ENCODE measurements at regions not wholly inside any gene's neighbourhood (a gene's known extent, or its start where the extent isn't known, plus 50 kb on each side); places are given as distances from the start of the nearest gene placed in this dataset.
A peak's percentile ranks its signal among the peaks of the same experiment; 100 is the strongest.

- DNase-seq = no peak
These were observed 131.4 kb upstream of the UBASH3B start for GRCh38 chr11:122523846-122524805.

DNA sequence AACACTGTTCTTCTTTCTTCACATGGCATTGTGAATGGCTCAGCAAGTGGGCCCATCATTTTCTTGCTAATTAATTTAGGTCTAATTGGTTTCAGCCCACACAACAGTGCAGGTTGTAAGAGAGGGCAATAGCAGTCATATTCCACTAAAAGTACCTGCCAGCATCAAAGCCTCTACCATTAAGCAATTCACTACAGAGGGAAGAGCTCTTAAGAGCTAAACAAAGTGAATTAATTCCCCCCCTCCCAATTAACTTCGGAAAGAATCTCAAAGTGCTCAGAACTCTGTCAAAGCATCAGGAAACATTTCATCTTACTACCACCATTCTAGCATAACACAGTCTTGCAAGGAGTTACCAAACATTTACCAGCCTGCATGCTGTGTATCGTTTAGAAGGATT is 133.9 kb upstream of the UBASH3B start:
- no peak for DNase-seq

- DNase-seq = no peak
These were observed 137.8 kb upstream of the UBASH3B start for GRCh38 chr11:122517403-122518379.

DNA sequence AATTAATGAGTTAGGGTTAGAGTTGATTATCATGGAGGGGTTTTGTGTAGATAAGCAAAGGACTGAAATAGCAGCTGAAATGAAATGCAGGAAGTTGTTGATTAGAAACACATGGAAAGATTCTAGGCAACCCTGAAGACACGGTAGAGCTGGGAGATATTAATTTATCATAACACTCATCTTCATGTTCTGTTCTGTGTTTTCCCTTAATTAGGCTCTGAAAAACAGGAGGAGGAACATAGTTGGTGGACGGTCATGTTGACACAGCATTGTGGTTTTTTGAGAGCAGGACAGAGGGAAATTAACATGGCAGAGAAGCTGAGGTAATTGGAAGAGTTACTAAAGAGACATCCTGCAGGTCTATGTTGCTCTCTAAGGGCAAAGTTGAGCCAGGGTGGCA is 138.8 kb upstream of the UBASH3B start:
- no peak for DNase-seq

- no peak for DNase-seq
These were observed 141.5 kb upstream of the UBASH3B start for GRCh38 chr11:122513997-122514396.

DNA sequence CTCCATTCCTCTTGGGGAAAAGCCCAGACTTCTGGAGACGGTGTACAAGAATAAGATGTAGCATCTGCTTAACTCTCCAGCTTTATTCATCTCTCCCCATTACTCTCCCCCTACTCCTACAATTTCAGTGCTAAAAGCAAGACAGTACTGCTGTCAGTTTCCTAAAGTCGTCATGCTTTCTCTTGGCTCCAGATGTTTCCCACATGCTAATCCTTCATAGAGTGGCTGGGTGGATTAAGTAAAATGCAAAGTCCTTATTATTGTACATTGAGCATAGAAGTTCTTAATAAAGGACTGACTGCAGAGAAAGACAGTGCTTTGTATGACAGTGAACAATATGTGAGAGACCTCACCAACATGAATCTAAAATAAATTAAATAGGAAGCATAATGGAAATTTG is 142.2 kb upstream of the UBASH3B start:
- DNase-seq = no peak

- DNase-seq = no peak
These were observed 142.8 kb upstream of the UBASH3B start for GRCh38 chr11:122512688-122513087.

DNA sequence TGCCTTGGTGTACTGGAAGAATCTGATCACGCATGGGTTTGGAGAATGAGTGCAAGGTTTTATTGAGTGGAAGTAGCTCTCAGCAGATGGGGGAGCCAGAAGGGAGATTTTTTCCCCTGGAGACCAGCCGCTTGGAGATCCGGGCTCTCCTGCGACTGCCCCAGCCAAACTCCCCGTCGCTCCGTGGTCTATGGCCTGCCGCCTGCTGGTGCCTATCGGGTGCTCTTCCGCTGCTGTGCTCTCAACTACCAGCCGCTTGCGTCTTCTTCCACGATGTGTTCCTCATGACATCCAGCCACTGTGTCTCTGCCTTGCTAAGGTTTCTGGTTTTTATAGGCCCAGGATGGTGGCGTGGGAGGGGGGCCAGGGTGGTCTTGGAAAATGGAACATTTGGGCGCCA is 145.6 kb upstream of the UBASH3B start:
- no peak for DNase-seq

DNA sequence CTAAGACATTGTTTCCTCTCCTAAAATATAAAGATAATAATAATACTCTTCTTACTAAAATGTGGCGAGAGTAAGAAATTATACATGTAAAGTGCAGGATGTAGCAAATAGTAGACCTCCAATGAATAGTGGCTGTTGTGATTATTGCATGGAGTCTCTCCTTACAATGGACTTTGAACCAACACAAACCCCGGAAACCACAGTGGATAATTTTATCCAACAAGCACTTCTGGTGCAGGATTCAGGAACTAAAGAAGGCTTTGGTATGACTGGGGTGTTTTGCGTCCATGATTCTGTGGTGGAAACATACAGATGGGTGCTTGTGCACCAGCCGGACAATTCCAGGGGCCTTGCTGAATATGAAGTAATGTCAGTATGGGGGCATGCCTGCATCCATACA is 146.4 kb upstream of the UBASH3B start:
- DNase-seq = no peak

DNA sequence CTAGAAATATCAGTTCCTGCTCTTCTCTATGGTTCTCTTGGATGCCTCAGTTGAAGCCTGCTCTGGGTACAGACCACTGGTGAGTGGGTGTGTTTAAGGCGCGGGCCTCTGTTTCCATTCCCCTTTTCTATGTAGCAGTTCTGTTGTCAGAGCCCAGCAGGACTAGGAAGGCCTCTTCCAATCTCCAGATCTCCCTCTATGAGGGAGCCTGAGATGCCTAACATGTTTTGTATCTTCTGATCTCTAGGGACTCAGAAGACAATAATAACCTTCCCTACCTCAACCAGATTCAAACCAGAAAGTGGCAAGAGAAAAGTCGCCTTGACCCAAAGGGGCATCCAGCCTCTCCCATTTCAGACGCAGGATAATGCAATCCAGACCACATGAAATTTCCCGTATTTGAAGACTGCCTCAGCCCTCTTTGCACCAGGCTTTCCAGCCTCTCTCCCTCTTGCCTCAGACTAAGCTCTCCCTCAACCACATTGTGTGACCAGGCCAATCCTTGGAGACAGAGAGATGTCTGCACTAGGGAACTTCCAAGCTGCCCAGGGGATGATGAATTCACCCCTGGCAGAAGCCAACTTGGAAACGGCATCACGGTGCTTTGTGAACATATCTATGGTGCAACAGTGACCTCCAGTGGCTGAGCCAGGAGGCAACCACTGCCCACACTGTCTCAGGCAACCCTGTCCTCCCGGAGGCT is 150.1 kb upstream of the UBASH3B start:
- peak; percentile 78 for DNase-seq

DNA sequence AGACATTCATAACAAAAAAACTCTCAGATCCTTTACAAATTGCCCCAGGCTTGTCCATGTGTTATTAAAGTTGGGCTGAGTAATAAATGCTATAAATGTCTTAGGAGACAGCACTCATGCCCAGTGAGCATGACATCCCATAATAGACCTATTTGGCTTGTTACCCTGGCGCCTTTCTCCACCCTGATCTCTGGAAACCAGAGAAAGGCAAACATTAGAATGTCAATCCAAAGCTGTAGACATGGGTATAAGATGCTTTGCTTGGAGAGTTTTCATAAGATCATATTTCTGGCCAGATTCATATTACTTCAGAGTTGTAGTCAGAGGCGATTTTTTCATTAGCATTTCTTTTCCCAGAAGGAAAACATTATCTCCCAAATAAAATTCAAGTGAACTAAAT is 161.3 kb upstream of the UBASH3B start:
- DNase-seq = no peak

- no peak for DNase-seq
These were observed 164.0 kb upstream of the UBASH3B start for GRCh38 chr11:122491509-122491908.

GRCh38 chr11:122488892-122489706 is 166.4 kb upstream of the UBASH3B start:
- no peak for DNase-seq

GRCh38 chr11:122487669-122488068 is 167.9 kb upstream of the UBASH3B start:
- no peak for DNase-seq

DNA sequence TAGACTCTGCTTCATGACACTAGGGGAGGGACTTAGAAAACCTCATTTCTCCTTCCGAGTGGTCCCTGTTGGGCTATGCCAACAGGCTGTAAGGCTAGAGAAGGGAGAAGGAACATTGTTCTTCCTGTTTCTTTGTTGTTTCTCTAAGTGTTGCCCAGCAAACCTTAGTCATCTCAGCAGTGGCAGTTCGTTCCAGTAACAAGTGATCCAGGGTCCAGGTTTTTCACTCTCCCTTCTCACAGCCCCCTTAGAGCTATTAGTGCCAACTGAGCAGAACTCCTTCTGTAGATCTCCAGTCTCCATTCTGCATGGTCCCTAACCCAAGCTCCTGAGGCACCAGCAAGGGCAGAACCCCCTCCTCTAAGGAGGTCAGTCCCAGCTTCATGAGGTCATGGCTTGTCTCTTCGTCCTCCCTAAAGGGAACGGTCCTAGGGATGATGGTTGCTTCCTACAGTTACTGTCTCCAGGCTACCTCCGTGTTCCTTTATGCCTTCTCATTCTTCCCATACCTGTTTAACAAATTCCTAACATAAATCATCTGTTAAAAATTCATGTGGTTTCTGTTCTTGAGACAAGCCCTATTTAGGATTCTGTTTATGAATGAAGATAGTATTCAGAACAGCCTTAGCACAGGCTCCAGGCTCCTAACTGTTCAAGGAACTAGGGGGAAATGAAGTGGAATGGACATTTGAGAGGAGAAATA is 168.6 kb upstream of the UBASH3B start:
- no peak for DNase-seq

DNA sequence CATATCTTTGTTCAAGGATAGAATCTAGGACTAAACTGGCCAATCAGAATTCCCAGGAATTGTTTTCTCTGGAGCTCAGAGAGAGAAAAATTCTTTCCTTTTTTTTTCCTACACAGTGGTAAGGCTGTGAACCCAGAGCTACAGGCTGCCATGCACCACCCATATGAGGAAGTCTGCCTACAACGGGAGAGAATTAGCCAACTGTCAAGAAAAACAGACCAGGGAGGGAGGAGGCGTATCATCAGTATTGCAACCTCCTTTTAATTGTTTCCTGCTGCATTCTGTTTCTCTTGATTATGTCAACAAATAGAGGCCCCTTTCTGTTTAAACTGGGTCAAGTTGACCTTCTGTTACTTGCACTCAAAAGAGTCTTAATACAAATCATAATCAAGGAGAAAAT is 176.5 kb upstream of the UBASH3B start:
- no peak for DNase-seq

GRCh38 chr11:122468965-122469364 is 186.6 kb upstream of the UBASH3B start:
- DNase-seq = no peak

DNA sequence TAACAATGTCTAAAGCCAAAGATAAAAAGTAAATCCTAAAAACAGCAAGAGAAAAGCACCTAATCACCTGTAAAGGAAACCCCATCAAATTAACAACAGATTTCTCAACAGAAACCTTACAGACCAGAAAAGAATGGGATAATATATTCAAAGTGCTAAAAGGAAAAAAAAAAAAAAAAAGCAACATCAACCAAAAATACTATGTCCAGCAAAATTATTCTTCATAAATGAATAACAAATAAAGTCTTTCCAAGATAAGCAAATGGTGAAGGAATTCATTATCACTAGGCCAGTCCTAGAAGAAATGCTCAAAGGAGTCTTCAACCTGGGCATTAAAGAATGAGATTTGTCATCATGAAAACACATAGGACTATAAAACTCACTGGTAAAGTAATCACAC is 192.0 kb upstream of the UBASH3B start:
- DNase-seq = no peak

- no peak for DNase-seq
These were observed 196.5 kb upstream of the UBASH3B start for GRCh38 chr11:122459064-122459463.

DNA sequence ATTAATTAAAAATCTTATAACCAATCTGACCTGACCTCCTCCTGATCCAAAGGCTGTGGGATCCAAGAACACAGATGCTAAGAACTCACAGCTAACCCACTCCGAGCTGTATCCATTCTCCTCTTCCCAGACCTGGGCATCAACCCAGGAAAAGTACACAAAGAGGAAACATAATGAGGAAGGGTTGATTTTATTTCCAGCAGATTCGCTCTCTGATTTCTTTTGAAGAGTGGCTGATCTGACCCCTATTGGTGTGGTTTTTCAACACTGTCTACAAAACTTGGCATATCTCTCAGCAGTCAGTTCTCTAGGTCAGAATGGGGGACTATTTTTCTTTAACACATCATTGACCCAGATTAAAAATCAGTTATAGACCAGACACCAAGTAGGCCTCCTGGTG is 201.9 kb upstream of the UBASH3B start:
- no peak for DNase-seq

DNA sequence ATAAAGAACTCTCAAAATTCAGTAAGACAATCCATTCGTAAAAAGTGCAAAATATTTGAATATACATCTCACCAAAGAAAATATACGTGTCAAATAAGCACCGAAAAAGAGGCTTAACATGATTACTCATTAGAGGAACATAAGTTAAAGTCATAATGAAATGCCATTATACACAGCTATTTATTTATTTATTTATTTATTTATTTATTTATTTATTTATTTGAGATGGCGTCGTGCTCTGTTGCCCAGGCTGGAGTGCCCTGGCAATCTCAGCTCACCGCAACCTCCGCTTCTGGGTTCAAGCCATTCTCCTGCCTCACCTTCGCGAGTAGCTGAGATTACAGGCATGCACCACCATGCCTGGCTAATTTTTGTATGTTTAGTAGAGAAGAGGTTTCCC is 203.6 kb upstream of the UBASH3B start:
- DNase-seq = no peak

DNA sequence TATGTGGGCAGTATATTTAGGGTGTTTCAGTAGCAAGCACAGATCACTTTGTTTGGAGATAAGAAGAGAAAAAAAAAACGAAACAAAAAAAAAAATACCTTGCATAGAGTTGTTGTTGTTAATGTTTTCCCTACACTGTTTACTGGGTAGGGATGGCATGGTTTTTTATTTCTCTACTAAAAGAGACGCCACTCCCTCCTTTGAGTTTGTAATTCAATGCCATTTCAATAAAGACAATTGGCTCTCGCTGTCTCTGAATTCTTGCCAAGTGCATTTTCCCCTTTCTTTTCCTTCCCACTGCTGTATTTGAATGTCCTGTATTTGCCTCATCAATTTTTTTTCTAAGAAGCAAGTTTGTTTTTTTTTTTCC is 213.9 kb upstream of the UBASH3B start:
- DNase-seq = no peak

Measured in activated CD8-positive, alpha-beta memory T cell treated with anti-CD3 and anti-CD28 coated beads, Interleukin-2, amount 50 U/mL, for 48 hours (primary cell).